Mammary epithelial cell (primary cell): ENCODE measurements at regions not wholly inside any gene's neighbourhood (a gene's known extent, or its start where the extent isn't known, plus 50 kb on each side); places are given as distances from the start of the nearest gene placed in this dataset.

ENCODE experiments used
- CTCF ChIP-seq, 2 donors: IDR thresholded peaks in 1 of 2; conservative IDR thresholded peaks in 1 of 2; 2 replicates each; pipeline ENCODE4 v1.5.1; 2011 to 2012; ENCODE audit warnings: inconsistent platforms in 2 of 2, low read length in 2 of 2, mild to moderate bottlenecking in 2 of 2, control low read depth in 1 of 2, low read depth in 1 of 2; ENCODE audit not compliant: insufficient read depth in 1 of 2; ENCODE audit errors: extremely low read depth in 1 of 2
- EZH2 ChIP-seq: IDR thresholded peaks from 2 replicates; pipeline ENCODE4 v1.6.1; 2012; ENCODE audit warnings: low read length, inconsistent platforms, borderline replicate concordance

DNA sequence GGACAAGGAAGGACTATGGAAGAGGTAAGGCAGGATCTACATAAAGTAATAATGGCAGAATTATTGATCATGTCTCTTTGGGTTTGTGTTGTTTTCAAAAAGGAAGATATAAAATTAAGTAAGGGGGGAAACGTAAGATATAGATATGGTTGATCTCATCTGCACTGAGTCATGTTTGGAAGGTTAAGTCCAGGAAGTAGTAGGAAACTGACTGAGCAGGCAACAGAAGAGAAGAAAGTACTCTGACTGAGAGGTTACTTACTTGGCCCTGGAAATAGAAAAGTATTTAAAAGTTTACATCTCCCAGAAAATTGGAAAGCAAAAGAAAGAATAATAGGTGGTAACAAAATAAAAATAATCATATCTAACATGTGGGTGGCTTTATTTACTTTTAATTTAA, 405.3 kb upstream of the RGMB start:
- no peak for TF ChIP-seq EZH2
- TF ChIP-seq CTCF (conservative IDR thresholded peaks at IDR 0.05 in 1 of 2, IDR thresholded peaks at IDR 0.05 in 1 of 2; ENCODE audit: extremely low read depth in 1 of 2, insufficient read depth in 1 of 2, low read depth in 1 of 2, low read length in 2 of 2): no peak
